Panc1 (cell line): ENCODE measurements at regions not wholly inside any gene's neighbourhood (a gene's known extent, or its start where the extent isn't known, plus 50 kb on each side); places are given as distances from the start of the nearest gene placed in this dataset.

Experiments used
- ATAC-seq: fragments of 200-7000 bp; cut with Tn5 transposase; 2 replicates; pipeline ENCODE4 v1.9.1; 2020; ENCODE audit warnings: mild to moderate bottlenecking, moderate library complexity
- BruUV-seq: library from RNA; stranded (reverse); fragments of 400-500 nt; replicated peaks from 2 replicates; lab custom pipeline; 2021; lab: Mats Ljungman, UMichigan
- CTCF ChIA-PET: fragments of 300-600 bp; sonication (Branson Sonifier 250); formaldehyde crosslinking; loops from one replicate; lab custom pipeline; 2022; ENCODE audit warnings: antibody characterized with exemption; lab: Charles Lee
- POLR2A ChIA-PET: fragments of 300-600 bp; sonication (Branson Sonifier 250); formaldehyde crosslinking; loops from one replicate; lab custom pipeline; 2022; ENCODE audit warnings: antibody characterized with exemption; lab: Charles Lee
- DNase-seq: peaks from one replicate; pipeline ENCODE4 v3.0.0-alpha.2; 2010; ENCODE audit warnings: low read depth, low spot score
- H3K27ac ChIP-seq: 2 replicates; pipeline ENCODE4 v1.5.1; 2011; ENCODE audit warnings: mild to moderate bottlenecking, low read length, inconsistent platforms
- H3K27me3 ChIP-seq: fragments of 200-500 bp; sonication (Bioruptor generic); 2 replicates; pipeline ENCODE4 v1.6.0; 2014; ENCODE audit warnings: low read length, inconsistent platforms; ENCODE audit not compliant: control insufficient read depth, insufficient read depth
- H3K36me3 ChIP-seq: fragments of 200-500 bp; sonication (Bioruptor generic); 2 replicates; pipeline ENCODE4 v1.5.1; 2014; ENCODE audit warnings: inconsistent platforms, mild to moderate bottlenecking, low read length, moderate library complexity; ENCODE audit not compliant: control insufficient read depth, insufficient read depth
- H3K4me1 ChIP-seq: 2 replicates; pipeline ENCODE4 v1.5.1; 2011; ENCODE audit warnings: inconsistent platforms, mild to moderate bottlenecking, low read length, moderate library complexity; ENCODE audit not compliant: control insufficient read depth, insufficient read depth
- H3K4me3 ChIP-seq, 2 experiments: 2 replicates each; pipeline ENCODE4 v1.5.1; 2011 to 2012; ENCODE audit warnings: low read depth in 2 of 2, low read length in 2 of 2, mild to moderate bottlenecking in 2 of 2, inconsistent platforms in 1 of 2, moderate library complexity in 1 of 2
- H3K9me3 ChIP-seq: fragments of 200-500 bp; sonication (Bioruptor generic); 2 replicates; pipeline ENCODE4 v1.5.1; 2014; ENCODE audit warnings: low read depth, mild to moderate bottlenecking, inconsistent platforms, low read length, moderate library complexity; ENCODE audit not compliant: control insufficient read depth, insufficient read depth
- POLR2AphosphoS5 ChIP-seq: IDR thresholded peaks from 2 replicates; pipeline ENCODE4 v1.6.1; 2012; ENCODE audit warnings: mild to moderate bottlenecking, low read depth, low read length, moderate library complexity
- SIN3A ChIP-seq: IDR thresholded peaks from 2 replicates; pipeline ENCODE4 v1.6.1; 2012; ENCODE audit warnings: low read depth, mild to moderate bottlenecking, low read length, moderate library complexity, borderline replicate concordance; ENCODE audit not compliant: insufficient read depth
- TCF7L2 ChIP-seq: IDR thresholded peaks from 2 replicates; pipeline ENCODE4 v1.6.1; 2011; ENCODE audit warnings: mild to moderate bottlenecking, low read depth, low read length, inconsistent platforms
- in situ Hi-C: cut with HindIII; loops from 2 replicates; pipeline ENCODE4 v1.10.0; 2016; ENCODE audit warnings: low sequenced_read_pairs, low pct_unique_long_range_greater_than_20kb
- intact Hi-C: fragments of 100-400 bp; cut with micrococcal nuclease; formaldehyde crosslinking; loops from one replicate; pipeline ENCODE4 v1.10.0; 2022; ENCODE audit not compliant: unreplicated experiment
- TF ChIP-seq, protein P1 (sequence below): fragments of 450-650 bp; IDR thresholded peaks from 2 replicates; pipeline ENCODE4 v1.5.1; 2017; ENCODE audit warnings: mild to moderate bottlenecking
- TF ChIP-seq, protein P2 (sequence below), 2 experiments: IDR thresholded peaks; 2 replicates each; pipeline ENCODE4 v1.6.1; 2011 to 2012; ENCODE audit warnings: low read depth in 2 of 2, control low read depth in 1 of 2, low read length in 1 of 2, mild to moderate bottlenecking in 1 of 2, moderate library complexity in 1 of 2; ENCODE audit not compliant: insufficient read depth in 1 of 2

- POLR2A ChIA-PET: no interaction called here
- TF ChIP-seq, protein P1, sequence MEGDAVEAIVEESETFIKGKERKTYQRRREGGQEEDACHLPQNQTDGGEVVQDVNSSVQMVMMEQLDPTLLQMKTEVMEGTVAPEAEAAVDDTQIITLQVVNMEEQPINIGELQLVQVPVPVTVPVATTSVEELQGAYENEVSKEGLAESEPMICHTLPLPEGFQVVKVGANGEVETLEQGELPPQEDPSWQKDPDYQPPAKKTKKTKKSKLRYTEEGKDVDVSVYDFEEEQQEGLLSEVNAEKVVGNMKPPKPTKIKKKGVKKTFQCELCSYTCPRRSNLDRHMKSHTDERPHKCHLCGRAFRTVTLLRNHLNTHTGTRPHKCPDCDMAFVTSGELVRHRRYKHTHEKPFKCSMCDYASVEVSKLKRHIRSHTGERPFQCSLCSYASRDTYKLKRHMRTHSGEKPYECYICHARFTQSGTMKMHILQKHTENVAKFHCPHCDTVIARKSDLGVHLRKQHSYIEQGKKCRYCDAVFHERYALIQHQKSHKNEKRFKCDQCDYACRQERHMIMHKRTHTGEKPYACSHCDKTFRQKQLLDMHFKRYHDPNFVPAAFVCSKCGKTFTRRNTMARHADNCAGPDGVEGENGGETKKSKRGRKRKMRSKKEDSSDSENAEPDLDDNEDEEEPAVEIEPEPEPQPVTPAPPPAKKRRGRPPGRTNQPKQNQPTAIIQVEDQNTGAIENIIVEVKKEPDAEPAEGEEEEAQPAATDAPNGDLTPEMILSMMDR: no peak
- TF ChIP-seq, protein P2, sequence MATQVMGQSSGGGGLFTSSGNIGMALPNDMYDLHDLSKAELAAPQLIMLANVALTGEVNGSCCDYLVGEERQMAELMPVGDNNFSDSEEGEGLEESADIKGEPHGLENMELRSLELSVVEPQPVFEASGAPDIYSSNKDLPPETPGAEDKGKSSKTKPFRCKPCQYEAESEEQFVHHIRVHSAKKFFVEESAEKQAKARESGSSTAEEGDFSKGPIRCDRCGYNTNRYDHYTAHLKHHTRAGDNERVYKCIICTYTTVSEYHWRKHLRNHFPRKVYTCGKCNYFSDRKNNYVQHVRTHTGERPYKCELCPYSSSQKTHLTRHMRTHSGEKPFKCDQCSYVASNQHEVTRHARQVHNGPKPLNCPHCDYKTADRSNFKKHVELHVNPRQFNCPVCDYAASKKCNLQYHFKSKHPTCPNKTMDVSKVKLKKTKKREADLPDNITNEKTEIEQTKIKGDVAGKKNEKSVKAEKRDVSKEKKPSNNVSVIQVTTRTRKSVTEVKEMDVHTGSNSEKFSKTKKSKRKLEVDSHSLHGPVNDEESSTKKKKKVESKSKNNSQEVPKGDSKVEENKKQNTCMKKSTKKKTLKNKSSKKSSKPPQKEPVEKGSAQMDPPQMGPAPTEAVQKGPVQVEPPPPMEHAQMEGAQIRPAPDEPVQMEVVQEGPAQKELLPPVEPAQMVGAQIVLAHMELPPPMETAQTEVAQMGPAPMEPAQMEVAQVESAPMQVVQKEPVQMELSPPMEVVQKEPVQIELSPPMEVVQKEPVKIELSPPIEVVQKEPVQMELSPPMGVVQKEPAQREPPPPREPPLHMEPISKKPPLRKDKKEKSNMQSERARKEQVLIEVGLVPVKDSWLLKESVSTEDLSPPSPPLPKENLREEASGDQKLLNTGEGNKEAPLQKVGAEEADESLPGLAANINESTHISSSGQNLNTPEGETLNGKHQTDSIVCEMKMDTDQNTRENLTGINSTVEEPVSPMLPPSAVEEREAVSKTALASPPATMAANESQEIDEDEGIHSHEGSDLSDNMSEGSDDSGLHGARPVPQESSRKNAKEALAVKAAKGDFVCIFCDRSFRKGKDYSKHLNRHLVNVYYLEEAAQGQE (IDR thresholded peaks at IDR 0.05; ENCODE audit: insufficient read depth in 1 of 2, low read depth in 2 of 2, low read length in 1 of 2): no peak
- no peak for TF ChIP-seq TCF7L2
- no peak for TF ChIP-seq POLR2AphosphoS5
- no peak for TF ChIP-seq SIN3A
Observed at GRCh38 chr2:120908314-120908975, 172.8 kb downstream of the GLI2 start.

GRCh38 chr2:120909102-120909501 lies 173.4 kb downstream of the GLI2 start:
- no peak for DNase-seq
- intact Hi-C loops (no loop called here), in situ Hi-C loops (no loop called here)
- ATAC-seq: no peak
- H3K4me1 ChIP-seq: peaks cover 14% of the 10 kb centered on the region
- no peaks in the 10 kb centered on the region for H3K9me3 ChIP-seq
- ChIA-PET CTCF (no interaction called here), POLR2A (no interaction called here)
- no peaks in the 10 kb centered on the region for H3K36me3 ChIP-seq
- no TSS peak for BruUV-seq
- no peak overlapping the region for H3K27ac ChIP-seq
- H3K4me3 ChIP-seq: no peak overlapping the region
- H3K27me3 ChIP-seq: no peaks in the 10 kb centered on the region
- TF ChIP-seq SIN3A: no peak
- TF ChIP-seq TCF7L2: no peak
- TF ChIP-seq, protein P1: no peak
- no peak for TF ChIP-seq POLR2AphosphoS5
- TF ChIP-seq, protein P2 (IDR thresholded peaks at IDR 0.05; ENCODE audit: insufficient read depth in 1 of 2, low read depth in 2 of 2, low read length in 1 of 2): no peak

More at GRCh38 chr2:120908314-120908975, 172.8 kb downstream of the GLI2 start:
- Histone ChIP-seq H3K27me3 (no peaks in the 10 kb centered on the region), H3K4me3 (no peak overlapping the region), H3K4me1 (peaks cover 14% of the 10 kb centered on the region), H3K9me3 (no peaks in the 10 kb centered on the region), H3K27ac (no peak overlapping the region), H3K36me3 (no peaks in the 10 kb centered on the region)
- DNase-seq: no peak
- intact Hi-C loops (no loop called here), in situ Hi-C loops (no loop called here)
- CTCF ChIA-PET: no interaction called here
- BruUV-seq: no TSS peak
- ATAC-seq: no peak
